ENCODE measurements at regions not wholly inside any gene's neighbourhood (a gene's known extent, or its start where the extent isn't known, plus 50 kb on each side); places are given as distances from the start of the nearest gene placed in this dataset.

- CTCF ChIA-PET: interaction anchor here (0.7 to 3.5 kb wide), 6 partner anchors 9 to 48 kb away, joined by 3 to 14 read pairs (median 7); no protein-coding TSS in a partner anchor
- no peak for DNase-seq (ENCODE audit: extremely low spot score)
- POLR2A ChIA-PET: no interaction called here
- TF ChIP-seq CTCF (IDR thresholded peaks at IDR 0.05; ENCODE audit: control extremely low read depth, extremely low read depth, low read depth, missing control alignments): no peak
Observed at GRCh38 chr6:11332463-11332862, 100.0 kb upstream of the NEDD9 start.

- no peak for DNase-seq (ENCODE audit: extremely low spot score)
- POLR2A ChIA-PET: interaction anchor here (1.4 kb wide), 1 partner anchor 99 kb away, joined by 4 read pairs; the partner anchor contains the start of gene NEDD9
- no peak for TF ChIP-seq CTCF (IDR thresholded peaks at IDR 0.05; ENCODE audit: control extremely low read depth, extremely low read depth, low read depth, missing control alignments)
- CTCF ChIA-PET: interaction anchor here (1.0 to 6.6 kb wide), 5 partner anchors 8 to 236 kb away, joined by 3 to 30 read pairs (median 7); no protein-coding TSS in a partner anchor
Observed at GRCh38 chr6:11331111-11331510, 98.6 kb upstream of the NEDD9 start.

- no peak for TF ChIP-seq CTCF (IDR thresholded peaks at IDR 0.05; ENCODE audit: control extremely low read depth, extremely low read depth, low read depth, missing control alignments)
- no peak for DNase-seq (ENCODE audit: extremely low spot score)
- POLR2A ChIA-PET: interaction anchor here (1.4 kb wide), 1 partner anchor 98 kb away, joined by 4 read pairs; the partner anchor contains the start of gene NEDD9
- CTCF ChIA-PET: interaction anchor here (0.9 to 6.6 kb wide), 8 partner anchors 8 to 235 kb away, joined by 3 to 30 read pairs (median 5); no protein-coding TSS in a partner anchor
Observed at GRCh38 chr6:11330413-11330760, 97.9 kb upstream of the NEDD9 start.

GRCh38 chr6:11329726-11330412, 97.4 kb upstream of the NEDD9 start:
- no peak for TF ChIP-seq CTCF (IDR thresholded peaks at IDR 0.05; ENCODE audit: control extremely low read depth, extremely low read depth, low read depth, missing control alignments)
- DNase-seq (ENCODE audit: extremely low spot score): no peak
- POLR2A ChIA-PET: interaction anchor here (1.4 kb wide), 1 partner anchor 97 kb away, joined by 4 read pairs; the partner anchor contains the start of gene NEDD9
- CTCF ChIA-PET: interaction anchor here (0.8 to 6.6 kb wide), 8 partner anchors 9 to 166 kb away, joined by 3 to 30 read pairs (median 5); no protein-coding TSS in a partner anchor

GRCh38 chr6:11328613-11329247, 96.3 kb upstream of the NEDD9 start:
- ChIA-PET POLR2A (no interaction called here), CTCF (interaction anchor here (0.9 to 6.6 kb wide), 4 partner anchors 10 to 167 kb away, joined by 3 to 30 read pairs (median 6); no protein-coding TSS in a partner anchor)
- no peak for DNase-seq (ENCODE audit: extremely low spot score)
- TF ChIP-seq CTCF (IDR thresholded peaks at IDR 0.05; ENCODE audit: control extremely low read depth, extremely low read depth, low read depth, missing control alignments): no peak

- CTCF ChIA-PET: interaction anchor here (0.8 to 6.6 kb wide), 5 partner anchors 10 to 168 kb away, joined by 3 to 30 read pairs (median 3); no protein-coding TSS in a partner anchor
- no peak for DNase-seq (ENCODE audit: extremely low spot score)
- POLR2A ChIA-PET: no interaction called here
- no peak for TF ChIP-seq CTCF (IDR thresholded peaks at IDR 0.05; ENCODE audit: control extremely low read depth, extremely low read depth, low read depth, missing control alignments)
Observed at GRCh38 chr6:11327961-11328360, 95.5 kb upstream of the NEDD9 start.

Measured in GM10248 (cell line).